ENCODE measurements at regions not wholly inside any gene's neighbourhood (a gene's known extent, or its start where the extent isn't known, plus 50 kb on each side); places are given as distances from the start of the nearest gene placed in this dataset.

DNA sequence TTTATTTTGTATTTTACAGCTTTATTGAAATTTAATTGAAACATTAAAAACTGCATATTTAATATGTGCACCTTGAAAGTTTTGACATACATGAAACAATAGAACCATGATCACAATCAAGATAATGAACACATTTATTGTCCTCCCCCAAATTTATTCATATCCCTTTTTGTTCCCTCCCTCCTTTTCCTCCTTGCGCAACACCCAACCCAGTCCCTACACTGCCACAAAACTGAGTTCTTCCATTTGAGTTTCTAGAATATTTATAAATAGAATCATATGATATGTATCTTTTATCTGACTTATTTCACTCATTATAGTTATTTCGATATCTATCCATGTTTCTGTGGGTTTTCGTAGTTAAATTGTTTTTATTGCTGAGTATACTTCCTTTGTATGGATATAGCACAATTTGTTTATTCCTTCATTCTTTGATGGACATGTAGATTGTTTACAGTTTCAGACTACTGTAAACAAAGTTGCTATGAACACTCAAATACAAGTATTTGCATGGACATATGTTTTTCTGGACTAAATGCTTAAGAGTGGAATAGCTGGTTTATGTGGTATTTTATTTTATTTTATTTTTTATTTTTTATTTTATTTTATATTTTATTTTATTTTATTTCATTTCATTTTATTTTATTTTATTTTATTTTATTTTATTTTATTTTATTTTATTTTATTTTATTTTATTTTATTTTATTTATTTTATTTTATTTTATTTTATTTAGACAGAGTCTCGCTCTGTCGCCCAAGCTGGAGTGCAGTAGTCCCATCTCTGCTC is 359.1 kb downstream of the SLC6A15 start:
- no peaks in the 10 kb centered on the region for H3K27me3 ChIP-seq (ENCODE audit: insufficient read depth, low read depth, severe bottlenecking)
- no peak for DNase-seq
- no peak overlapping the region for H3K4me3 ChIP-seq (ENCODE audit: low read depth, low read length)
- H3K27ac ChIP-seq = no peak overlapping the region
- TF ChIP-seq, protein P1, sequence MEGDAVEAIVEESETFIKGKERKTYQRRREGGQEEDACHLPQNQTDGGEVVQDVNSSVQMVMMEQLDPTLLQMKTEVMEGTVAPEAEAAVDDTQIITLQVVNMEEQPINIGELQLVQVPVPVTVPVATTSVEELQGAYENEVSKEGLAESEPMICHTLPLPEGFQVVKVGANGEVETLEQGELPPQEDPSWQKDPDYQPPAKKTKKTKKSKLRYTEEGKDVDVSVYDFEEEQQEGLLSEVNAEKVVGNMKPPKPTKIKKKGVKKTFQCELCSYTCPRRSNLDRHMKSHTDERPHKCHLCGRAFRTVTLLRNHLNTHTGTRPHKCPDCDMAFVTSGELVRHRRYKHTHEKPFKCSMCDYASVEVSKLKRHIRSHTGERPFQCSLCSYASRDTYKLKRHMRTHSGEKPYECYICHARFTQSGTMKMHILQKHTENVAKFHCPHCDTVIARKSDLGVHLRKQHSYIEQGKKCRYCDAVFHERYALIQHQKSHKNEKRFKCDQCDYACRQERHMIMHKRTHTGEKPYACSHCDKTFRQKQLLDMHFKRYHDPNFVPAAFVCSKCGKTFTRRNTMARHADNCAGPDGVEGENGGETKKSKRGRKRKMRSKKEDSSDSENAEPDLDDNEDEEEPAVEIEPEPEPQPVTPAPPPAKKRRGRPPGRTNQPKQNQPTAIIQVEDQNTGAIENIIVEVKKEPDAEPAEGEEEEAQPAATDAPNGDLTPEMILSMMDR (IDR thresholded peaks at IDR 0.05; ENCODE audit: low read depth, low read length) = no peak
- H3K36me3 ChIP-seq = no peaks in the 10 kb centered on the region
- H3K9me3 ChIP-seq (ENCODE audit: severe bottlenecking) = no peaks in the 10 kb centered on the region

DNA sequence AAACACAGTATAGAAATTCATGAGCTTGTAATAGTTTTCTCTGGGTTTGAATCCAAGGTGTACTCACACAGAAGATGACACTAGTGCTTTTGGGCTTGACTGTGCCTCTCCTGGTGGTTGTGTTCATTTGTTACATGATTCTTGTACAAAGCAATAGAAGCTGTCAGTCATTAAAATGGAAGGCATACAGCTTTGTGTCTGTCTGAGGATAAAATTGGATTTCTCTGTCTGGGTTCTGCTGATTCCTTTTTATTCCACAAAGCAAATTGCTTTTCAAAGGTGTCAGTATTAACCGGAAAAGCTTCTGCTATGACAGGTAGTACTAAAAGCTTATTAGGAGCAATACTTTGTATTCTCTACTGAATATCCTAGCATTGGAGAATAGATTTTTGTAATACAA is 361.2 kb downstream of the SLC6A15 start:
- no peaks in the 10 kb centered on the region for H3K36me3 ChIP-seq
- H3K27me3 ChIP-seq (ENCODE audit: insufficient read depth, low read depth, severe bottlenecking) = no peaks in the 10 kb centered on the region
- TF ChIP-seq, protein P1 (IDR thresholded peaks at IDR 0.05; ENCODE audit: low read depth, low read length) = no peak
- H3K9me3 ChIP-seq (ENCODE audit: severe bottlenecking) = no peaks in the 10 kb centered on the region
- H3K4me3 ChIP-seq (ENCODE audit: low read depth, low read length) = no peak overlapping the region
- DNase-seq = no peak
- H3K27ac ChIP-seq = no peak overlapping the region

DNA sequence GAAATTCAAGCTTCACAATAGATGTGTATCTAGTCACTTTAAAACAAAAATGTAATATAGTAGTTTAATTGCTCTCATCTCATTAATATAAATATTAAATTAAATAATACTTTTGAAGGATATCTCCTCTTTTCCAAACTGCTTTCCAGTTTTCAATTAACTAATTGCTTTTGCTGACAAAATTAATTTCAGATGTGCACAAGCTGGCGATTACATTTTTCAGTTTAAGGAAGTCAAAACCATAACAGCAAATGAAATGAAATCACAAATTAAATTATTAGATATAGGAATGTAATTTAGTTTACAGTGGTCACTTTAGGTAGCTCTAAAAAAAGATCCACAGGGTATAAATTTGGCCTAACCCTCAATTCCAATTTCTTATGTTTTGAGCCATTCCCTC is 362.1 kb downstream of the SLC6A15 start:
- Histone ChIP-seq H3K36me3 (no peaks in the 10 kb centered on the region), H3K27ac (no peak overlapping the region), H3K27me3 (ENCODE audit: insufficient read depth, low read depth, severe bottlenecking) (no peaks in the 10 kb centered on the region), H3K4me3 (ENCODE audit: low read depth, low read length) (no peak overlapping the region), H3K9me3 (ENCODE audit: severe bottlenecking) (no peaks in the 10 kb centered on the region)
- TF ChIP-seq, protein P1 (IDR thresholded peaks at IDR 0.05; ENCODE audit: low read depth, low read length) = no peak
- no peak for DNase-seq

DNA sequence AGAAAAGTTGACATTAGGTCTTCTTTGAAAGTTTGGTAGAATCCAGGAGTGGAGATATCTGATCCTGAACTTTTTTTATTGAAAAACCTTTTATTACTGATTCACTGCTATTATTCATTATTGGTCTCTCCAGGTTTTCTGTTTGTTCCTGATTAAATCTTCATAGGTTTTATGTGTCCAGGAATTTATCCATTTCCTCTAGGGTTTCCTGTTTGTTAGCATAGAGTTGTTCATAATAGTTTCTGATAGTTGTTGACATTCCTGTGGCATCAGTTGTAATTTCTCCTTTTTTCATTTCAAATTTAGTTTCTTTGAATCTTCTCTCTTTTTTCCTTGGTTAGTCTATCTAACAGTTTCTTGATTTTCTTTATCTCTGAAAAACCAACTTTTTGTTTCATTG is 370.3 kb downstream of the SLC6A15 start:
- Histone ChIP-seq H3K9me3 (ENCODE audit: severe bottlenecking) (no peaks in the 10 kb centered on the region), H3K36me3 (no peaks in the 10 kb centered on the region), H3K27me3 (ENCODE audit: insufficient read depth, low read depth, severe bottlenecking) (no peaks in the 10 kb centered on the region), H3K27ac (no peak overlapping the region), H3K4me3 (ENCODE audit: low read depth, low read length) (no peak overlapping the region)
- TF ChIP-seq, protein P1 (IDR thresholded peaks at IDR 0.05; ENCODE audit: low read depth, low read length) = no peak
- DNase-seq = no peak

DNA sequence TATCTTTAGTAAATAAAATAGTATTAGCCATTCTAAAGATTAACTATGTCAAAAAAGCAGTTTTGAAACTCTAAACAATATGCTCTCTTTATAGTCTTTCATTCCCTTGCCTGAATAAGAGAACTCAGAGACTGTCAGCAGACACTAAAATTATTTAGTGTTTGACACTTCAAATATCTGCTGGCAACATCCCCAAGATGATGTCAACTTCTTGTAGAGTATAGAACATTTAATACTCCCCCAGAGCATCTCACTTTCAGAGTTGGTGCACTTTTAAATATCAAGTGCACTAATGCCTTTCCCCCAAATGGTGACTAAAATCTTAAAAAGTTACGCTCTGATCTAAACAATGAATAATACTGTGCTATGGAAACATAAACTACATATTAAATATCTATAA is 374.9 kb downstream of the SLC6A15 start:
- Histone ChIP-seq H3K27me3 (ENCODE audit: insufficient read depth, low read depth, severe bottlenecking) (no peaks in the 10 kb centered on the region), H3K4me3 (ENCODE audit: low read depth, low read length) (no peak overlapping the region), H3K9me3 (ENCODE audit: severe bottlenecking) (no peaks in the 10 kb centered on the region), H3K36me3 (no peaks in the 10 kb centered on the region), H3K27ac (no peak overlapping the region)
- no peak for DNase-seq
- TF ChIP-seq, protein P1 (IDR thresholded peaks at IDR 0.05; ENCODE audit: low read depth, low read length) = no peak

DNA sequence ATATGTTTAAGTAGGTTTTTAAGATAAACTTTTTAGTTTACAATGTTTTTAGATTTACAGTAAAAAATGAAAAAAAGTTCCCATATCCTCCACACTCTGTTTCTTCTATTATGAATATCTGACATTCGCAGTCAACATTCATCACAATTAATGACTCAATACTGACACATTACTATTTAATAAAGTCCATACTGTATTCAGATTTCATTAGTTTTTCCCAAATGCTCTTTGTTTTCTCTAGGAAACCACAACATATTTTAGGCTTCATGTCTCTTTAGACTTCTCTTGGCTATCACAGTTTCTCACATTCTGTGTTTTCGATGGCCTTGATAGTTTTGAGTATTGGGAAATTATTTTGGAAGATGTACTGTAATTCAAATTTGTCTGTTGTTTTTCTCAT is 399.8 kb downstream of the SLC6A15 start:
- no peaks in the 10 kb centered on the region for H3K36me3 ChIP-seq
- no peaks in the 10 kb centered on the region for H3K27me3 ChIP-seq (ENCODE audit: insufficient read depth, low read depth, severe bottlenecking)
- TF ChIP-seq, protein P1 (IDR thresholded peaks at IDR 0.05; ENCODE audit: low read depth, low read length) = no peak
- no peak for DNase-seq
- H3K4me3 ChIP-seq (ENCODE audit: low read depth, low read length) = no peak overlapping the region
- no peaks in the 10 kb centered on the region for H3K9me3 ChIP-seq (ENCODE audit: severe bottlenecking)
- no peak overlapping the region for H3K27ac ChIP-seq

Data from WERI-Rb-1 (cell line).